Esophagus muscularis mucosa (tissue), 4 donors: ENCODE measurements at regions not wholly inside any gene's neighbourhood (a gene's known extent, or its start where the extent isn't known, plus 50 kb on each side); places are given as distances from the start of the nearest gene placed in this dataset.

Experiments used
- CTCF ChIP-seq, 3 experiments: fragments of 200-600 bp in 2 of 3; fragments of 450-650 bp in 1 of 3; sonication (generic) in 2 of 3; IDR thresholded peaks; one replicate each; pipeline ENCODE4 v1.5.1; 2017 to 2019; ENCODE audit warnings: antibody characterized with exemption in 3 of 3, mild to moderate bottlenecking in 2 of 3, moderate library complexity in 1 of 3
- EP300 ChIP-seq: sonication (generic); formaldehyde crosslinking; IDR thresholded peaks from one replicate; pipeline ENCODE4 v1.6.1; 2017; ENCODE audit warnings: antibody characterized with exemption
- POLR2A ChIP-seq: fragments of 450-650 bp; IDR thresholded peaks from one replicate; pipeline ENCODE4 v1.6.1; 2017; ENCODE audit warnings: antibody characterized with exemption, moderate library complexity, mild to moderate bottlenecking, low read depth
- POLR2AphosphoS5 ChIP-seq, 2 donors: sonication (generic); formaldehyde crosslinking; IDR thresholded peaks; one replicate each; pipeline ENCODE4 v1.6.1; 2017; ENCODE audit warnings: antibody characterized with exemption in 2 of 2

- TF ChIP-seq POLR2A (no peak), CTCF (IDR thresholded peaks at IDR 0.05) (no peak), EP300 (no peak), POLR2AphosphoS5 (IDR thresholded peaks at IDR 0.05) (no peak)
Observed at GRCh38 chr1:219402925-219403324, 210.0 kb downstream of the ZC3H11B start.
